Ovary (tissue), 3 donors: ENCODE measurements at regions not wholly inside any gene's neighbourhood (a gene's known extent, or its start where the extent isn't known, plus 50 kb on each side); places are given as distances from the start of the nearest gene placed in this dataset.

Experiments used
- EP300 ChIP-seq: sonication (generic); formaldehyde crosslinking; IDR thresholded peaks from one replicate; pipeline ENCODE4 v1.6.1; 2017; ENCODE audit warnings: antibody characterized with exemption
- POLR2A ChIP-seq: fragments of 450-650 bp; IDR thresholded peaks from one replicate; pipeline ENCODE4 v1.6.1; 2017; ENCODE audit warnings: antibody characterized with exemption, mild to moderate bottlenecking, moderate library complexity
- TF ChIP-seq, protein P1 (sequence below), 3 donors: fragments of 450-650 bp in 2 of 3; fragments of 200-600 bp in 1 of 3; IDR thresholded peaks; one replicate each; pipeline versions ENCODE4 v1.5.1 to v1.8.0; 2016 to 2022; ENCODE audit warnings: antibody characterized with exemption in 3 of 3, mild to moderate bottlenecking in 1 of 3
- donor health status: DM: no; HTN: no; CAD: no.

DNA sequence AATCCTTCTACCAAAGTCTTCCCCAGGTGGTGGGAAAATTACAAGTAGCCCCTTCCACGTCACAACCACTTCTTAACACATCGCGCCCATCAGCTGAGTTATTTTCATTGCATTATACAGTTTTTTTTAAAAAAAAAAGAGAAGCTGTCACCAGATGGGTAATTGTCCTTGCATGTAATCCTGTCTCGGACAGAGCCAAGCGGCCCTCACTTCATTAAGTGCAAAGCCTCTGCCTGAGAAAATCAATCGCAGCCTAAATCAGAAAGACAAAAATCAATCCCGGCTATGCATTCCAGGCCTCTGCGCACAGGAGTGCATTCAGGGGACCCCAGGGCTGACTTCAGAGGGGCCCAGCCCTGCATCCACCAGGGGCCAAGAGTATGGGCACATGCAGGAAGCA is 538.9 kb downstream of the NPHP4 start:
- TF ChIP-seq EP300 (no peak), POLR2A (no peak)
- TF ChIP-seq, protein P1, sequence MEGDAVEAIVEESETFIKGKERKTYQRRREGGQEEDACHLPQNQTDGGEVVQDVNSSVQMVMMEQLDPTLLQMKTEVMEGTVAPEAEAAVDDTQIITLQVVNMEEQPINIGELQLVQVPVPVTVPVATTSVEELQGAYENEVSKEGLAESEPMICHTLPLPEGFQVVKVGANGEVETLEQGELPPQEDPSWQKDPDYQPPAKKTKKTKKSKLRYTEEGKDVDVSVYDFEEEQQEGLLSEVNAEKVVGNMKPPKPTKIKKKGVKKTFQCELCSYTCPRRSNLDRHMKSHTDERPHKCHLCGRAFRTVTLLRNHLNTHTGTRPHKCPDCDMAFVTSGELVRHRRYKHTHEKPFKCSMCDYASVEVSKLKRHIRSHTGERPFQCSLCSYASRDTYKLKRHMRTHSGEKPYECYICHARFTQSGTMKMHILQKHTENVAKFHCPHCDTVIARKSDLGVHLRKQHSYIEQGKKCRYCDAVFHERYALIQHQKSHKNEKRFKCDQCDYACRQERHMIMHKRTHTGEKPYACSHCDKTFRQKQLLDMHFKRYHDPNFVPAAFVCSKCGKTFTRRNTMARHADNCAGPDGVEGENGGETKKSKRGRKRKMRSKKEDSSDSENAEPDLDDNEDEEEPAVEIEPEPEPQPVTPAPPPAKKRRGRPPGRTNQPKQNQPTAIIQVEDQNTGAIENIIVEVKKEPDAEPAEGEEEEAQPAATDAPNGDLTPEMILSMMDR (IDR thresholded peaks at IDR 0.05) = no peak
